NCI-H526 treated with DMSO at 0.1 percent for 48 hours (cell line): ENCODE measurements at regions not wholly inside any gene's neighbourhood (a gene's known extent, or its start where the extent isn't known, plus 50 kb on each side); places are given as distances from the start of the nearest gene placed in this dataset.

Experiments used
- DNase-seq: peaks from one replicate; lab custom pipeline; 2025; lab: John Stamatoyannopoulos, UW

- no peak for DNase-seq
Observed at GRCh38 chr6:164294047-164294784, 879.7 kb downstream of the QKI start.

- DNase-seq, result no peak
Observed at GRCh38 chr6:164291224-164291623, 876.7 kb downstream of the QKI start.

- no peak for DNase-seq
Observed at GRCh38 chr6:164290101-164290500, 875.6 kb downstream of the QKI start.

- no peak for DNase-seq
Observed at GRCh38 chr6:164286011-164286410, 871.5 kb downstream of the QKI start.

- no peak for DNase-seq
Observed at GRCh38 chr6:164283574-164283973, 869.1 kb downstream of the QKI start.

- no peak for DNase-seq
Observed at GRCh38 chr6:164276211-164276610, 861.7 kb downstream of the QKI start.

GRCh38 chr6:164275773-164276172, 861.3 kb downstream of the QKI start:
- no peak for DNase-seq

- DNase-seq, result no peak
Observed at GRCh38 chr6:164274493-164274892, 860.0 kb downstream of the QKI start.

- no peak for DNase-seq
Observed at GRCh38 chr6:164273491-164273890, 859.0 kb downstream of the QKI start.

- DNase-seq, result no peak
Observed at GRCh38 chr6:164266851-164267250, 852.3 kb downstream of the QKI start.

- DNase-seq, result no peak
Observed at GRCh38 chr6:164262348-164262747, 847.8 kb downstream of the QKI start.

GRCh38 chr6:164258421-164258820, 843.9 kb downstream of the QKI start:
- DNase-seq, result no peak

- no peak for DNase-seq
Observed at GRCh38 chr6:164252948-164253347, 838.4 kb downstream of the QKI start.

- DNase-seq, result no peak
Observed at GRCh38 chr6:164252291-164252690, 837.8 kb downstream of the QKI start.

- no peak for DNase-seq
Observed at GRCh38 chr6:164247106-164247505, 832.6 kb downstream of the QKI start.

GRCh38 chr6:164246082-164246481, 831.6 kb downstream of the QKI start:
- no peak for DNase-seq

GRCh38 chr6:164243949-164244348, 829.4 kb downstream of the QKI start:
- DNase-seq, result no peak

- no peak for DNase-seq
Observed at GRCh38 chr6:164243012-164243610, 828.6 kb downstream of the QKI start.

- DNase-seq, result no peak
Observed at GRCh38 chr6:164230804-164231203, 816.3 kb downstream of the QKI start.

GRCh38 chr6:164230259-164230658, 815.7 kb downstream of the QKI start:
- no peak for DNase-seq

GRCh38 chr6:164229716-164230115, 815.2 kb downstream of the QKI start:
- DNase-seq, result peak; percentile 26

- DNase-seq, result no peak
Observed at GRCh38 chr6:164227952-164228522, 813.5 kb downstream of the QKI start.

- DNase-seq, result no peak
Observed at GRCh38 chr6:164216839-164217238, 802.3 kb downstream of the QKI start.

- no peak for DNase-seq
Observed at GRCh38 chr6:164216368-164216767, 801.9 kb downstream of the QKI start.
